Lung (tissue), 11 donors: ENCODE measurements at regions not wholly inside any gene's neighbourhood (a gene's known extent, or its start where the extent isn't known, plus 50 kb on each side); places are given as distances from the start of the nearest gene placed in this dataset.

Experiments used
- ATAC-seq: fragments of 200-7000 bp; cut with Tn5 transposase; one replicate; pipeline ENCODE4 v1.9.1; 2020; ENCODE audit warnings: moderate number of reproducible peaks; ENCODE audit not compliant: insufficient read depth, low FRiP score
- DNase-seq, 3 donors: peaks; one replicate each; pipeline ENCODE4 v3.0.0-alpha.2; 2013 to 2017
- H3K27ac ChIP-seq, 2 donors: one replicate each; pipeline ENCODE4 v1.5.1; 2013; ENCODE audit warnings: mild to moderate bottlenecking in 2 of 2, moderate library complexity in 2 of 2, control low read depth in 1 of 2, inconsistent platforms in 1 of 2, low read depth in 1 of 2, low read length in 1 of 2
- H3K27me3 ChIP-seq, 3 donors: one replicate each; pipeline ENCODE4 v1.5.1; 2013; ENCODE audit warnings: low read length in 2 of 3; ENCODE audit not compliant: control insufficient read depth in 3 of 3, insufficient read depth in 3 of 3
- H3K36me3 ChIP-seq, 4 donors: one replicate each; pipeline ENCODE4 v1.5.1; 2013; ENCODE audit warnings: low read length in 4 of 4, mild to moderate bottlenecking in 1 of 4, moderate library complexity in 1 of 4; ENCODE audit not compliant: control insufficient read depth in 4 of 4, insufficient read depth in 4 of 4
- H3K4me1 ChIP-seq, 5 donors: one replicate each; pipeline ENCODE4 v1.5.1; 2013; ENCODE audit warnings: low read length in 5 of 5, mild to moderate bottlenecking in 2 of 5, moderate library complexity in 1 of 5; ENCODE audit not compliant: control insufficient read depth in 5 of 5, insufficient read depth in 5 of 5
- H3K4me3 ChIP-seq: one replicate; pipeline ENCODE4 v1.5.1; 2013; ENCODE audit warnings: mild to moderate bottlenecking, control low read depth, moderate library complexity
- H3K9ac ChIP-seq, 2 donors: one replicate each; pipeline ENCODE4 v1.5.1; 2013; ENCODE audit warnings: low read length in 2 of 2, control low read depth in 1 of 2; ENCODE audit not compliant: insufficient read depth in 1 of 2
- H3K9me3 ChIP-seq, 4 donors: one replicate each; pipeline ENCODE4 v1.5.1; 2013; ENCODE audit warnings: low read length in 3 of 4, mild to moderate bottlenecking in 1 of 4, moderate library complexity in 1 of 4; ENCODE audit not compliant: control insufficient read depth in 4 of 4, insufficient read depth in 3 of 4
- WGBS, 2 donors: extraction: QIAGEN DNeasy Blood & Tissue Kit; methylation state at CpG; one replicate each; pipeline ENCODE4 v1.1.7; 2013; 5-methylcytosine and 5-hydroxymethylcytosine counted together
- TF ChIP-seq, protein P1 (sequence below): IDR thresholded peaks from 2 replicates; pipeline ENCODE4 v1.5.1; 2012; ENCODE audit warnings: mild to moderate bottlenecking; ENCODE audit errors: control extremely low read depth, extremely low read depth
- donor health status: control.
- donor health status: control.
- donor health status: Bipolar disorder and iron deficiency.
- donor health status: healthy.
- donor health status: DM: yes; HTN: yes; CAD: no.

DNA sequence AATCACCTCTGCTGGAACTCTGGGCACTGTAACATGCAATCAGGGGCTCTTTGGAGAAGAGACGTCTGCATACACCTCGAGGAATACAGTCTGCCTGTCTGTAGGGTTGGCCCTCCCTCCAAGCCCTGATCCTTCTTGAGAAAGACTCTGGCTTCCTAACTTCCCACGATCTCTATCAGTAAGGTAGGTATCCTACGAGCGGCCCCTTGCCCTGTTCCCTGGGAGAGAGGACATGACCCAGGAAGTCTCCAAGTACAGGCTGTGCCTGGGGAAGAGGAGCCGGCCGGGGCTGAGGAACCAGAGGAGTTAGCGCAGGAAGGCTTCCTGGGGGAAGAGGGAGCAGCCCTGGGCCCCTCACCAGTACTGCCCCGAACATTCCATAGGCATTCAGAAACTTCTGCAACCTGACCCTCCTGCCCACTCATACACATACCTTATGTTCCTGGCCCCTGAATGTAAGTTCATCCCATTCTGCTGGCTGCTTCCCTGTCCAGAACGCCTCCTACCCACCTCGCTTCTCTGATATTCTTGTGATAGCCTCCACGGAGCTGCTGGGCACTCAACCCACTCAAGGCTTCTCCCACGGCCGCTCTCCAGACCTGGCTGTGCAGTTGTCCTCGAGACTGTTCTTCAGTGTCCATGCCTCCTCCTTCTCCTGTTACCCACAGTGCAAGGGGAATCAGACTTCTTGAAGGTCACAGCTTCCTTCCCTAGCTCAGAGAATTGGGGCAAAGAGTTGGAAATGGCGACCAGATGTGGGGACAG, 116.1 kb downstream of the CYP26B1 start:
- 73 to 83% methylated on average over 16 of the region's 16 CpGs for WGBS, 2 donors
- peaks cover 0 to 2% (median 0%) of the 10 kb centered on the region in 5 donors for H3K4me1 ChIP-seq
- H3K9ac ChIP-seq: no peak overlapping the region
- TF ChIP-seq, protein P1, sequence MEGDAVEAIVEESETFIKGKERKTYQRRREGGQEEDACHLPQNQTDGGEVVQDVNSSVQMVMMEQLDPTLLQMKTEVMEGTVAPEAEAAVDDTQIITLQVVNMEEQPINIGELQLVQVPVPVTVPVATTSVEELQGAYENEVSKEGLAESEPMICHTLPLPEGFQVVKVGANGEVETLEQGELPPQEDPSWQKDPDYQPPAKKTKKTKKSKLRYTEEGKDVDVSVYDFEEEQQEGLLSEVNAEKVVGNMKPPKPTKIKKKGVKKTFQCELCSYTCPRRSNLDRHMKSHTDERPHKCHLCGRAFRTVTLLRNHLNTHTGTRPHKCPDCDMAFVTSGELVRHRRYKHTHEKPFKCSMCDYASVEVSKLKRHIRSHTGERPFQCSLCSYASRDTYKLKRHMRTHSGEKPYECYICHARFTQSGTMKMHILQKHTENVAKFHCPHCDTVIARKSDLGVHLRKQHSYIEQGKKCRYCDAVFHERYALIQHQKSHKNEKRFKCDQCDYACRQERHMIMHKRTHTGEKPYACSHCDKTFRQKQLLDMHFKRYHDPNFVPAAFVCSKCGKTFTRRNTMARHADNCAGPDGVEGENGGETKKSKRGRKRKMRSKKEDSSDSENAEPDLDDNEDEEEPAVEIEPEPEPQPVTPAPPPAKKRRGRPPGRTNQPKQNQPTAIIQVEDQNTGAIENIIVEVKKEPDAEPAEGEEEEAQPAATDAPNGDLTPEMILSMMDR: no peak
- no peak for ATAC-seq
- no peaks in the 10 kb centered on the region for H3K9me3 ChIP-seq
- no peak overlapping the region for H3K4me3 ChIP-seq
- DNase-seq: no peak
- no peaks in the 10 kb centered on the region for H3K36me3 ChIP-seq
- no peaks in the 10 kb centered on the region for H3K27me3 ChIP-seq
- H3K27ac ChIP-seq: no peak overlapping the region

DNA sequence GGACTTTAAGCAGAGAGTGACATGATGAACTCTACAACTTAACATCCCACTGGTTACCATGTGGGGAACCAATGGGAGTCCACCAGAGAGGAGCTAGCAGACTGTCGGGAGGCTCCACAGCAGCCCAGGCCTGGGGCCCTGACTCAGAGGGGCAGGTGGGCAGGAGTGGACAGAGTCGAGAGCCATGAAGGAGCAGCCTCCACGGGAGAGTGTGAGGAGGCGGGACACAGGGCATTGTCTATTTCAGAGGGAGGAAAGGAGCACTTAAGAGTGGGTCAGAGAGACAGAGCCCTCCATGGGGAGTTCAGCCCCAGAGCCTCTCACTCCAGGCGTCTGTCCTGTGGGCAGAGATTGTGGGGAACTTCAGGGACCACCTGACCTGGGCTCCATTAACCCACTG, 118.7 kb downstream of the CYP26B1 start:
- TF ChIP-seq, protein P1: no peak
- ATAC-seq (no peak), DNase-seq (no peak)
- Histone ChIP-seq H3K36me3 (no peaks in the 10 kb centered on the region), H3K9me3 (no peaks in the 10 kb centered on the region), H3K4me1 (peaks cover 0 to 2% (median 0%) of the 10 kb centered on the region in 5 donors), H3K27me3 (no peaks in the 10 kb centered on the region), H3K4me3 (no peak overlapping the region), H3K9ac (no peak overlapping the region), H3K27ac (no peak overlapping the region)
- WGBS, 2 donors: 52 to 74% methylated on average over 5 of the region's 5 CpGs

DNA sequence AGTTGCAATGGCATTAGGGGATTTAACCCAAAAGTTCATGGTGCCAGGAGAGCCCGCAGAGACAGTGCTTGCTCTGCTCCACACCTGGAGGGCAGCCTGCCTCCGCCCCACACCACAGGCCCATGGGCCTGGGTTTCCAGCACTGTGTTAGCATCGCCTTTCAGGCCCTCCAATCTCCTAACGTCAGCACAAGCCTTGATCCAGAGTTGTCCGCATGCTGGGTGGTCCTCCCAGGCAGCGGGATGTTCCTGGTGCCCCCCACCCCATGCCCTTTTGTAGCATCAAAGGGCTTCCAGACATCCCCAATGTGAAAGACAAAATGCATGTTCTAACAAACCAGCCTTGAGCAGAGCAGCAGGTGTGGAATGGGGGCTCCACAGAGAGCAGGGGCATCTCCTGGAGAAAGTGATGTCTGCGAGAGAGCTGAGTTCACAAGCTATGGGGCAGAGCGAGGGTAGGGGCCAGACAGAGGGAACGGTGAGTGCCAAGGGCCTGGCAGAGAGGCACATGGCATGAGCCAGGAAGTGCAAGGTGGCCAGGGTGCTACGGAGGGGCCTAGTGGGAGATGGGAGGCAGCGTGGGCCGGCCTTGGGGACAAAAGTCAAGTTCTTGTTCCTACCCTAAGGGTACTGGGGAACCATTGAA, 119.2 kb downstream of the CYP26B1 start:
- 93 to 96% methylated on average over 12 of the region's 12 CpGs for WGBS, 2 donors
- H3K27ac ChIP-seq: no peak overlapping the region
- TF ChIP-seq, protein P1: no peak
- no peaks in the 10 kb centered on the region for H3K27me3 ChIP-seq
- DNase-seq (no peak), ATAC-seq (no peak)
- H3K4me3 ChIP-seq: no peak overlapping the region
- no peaks in the 10 kb centered on the region for H3K9me3 ChIP-seq
- H3K4me1 ChIP-seq: peaks cover 0 to under 1% (median 0%) of the 10 kb centered on the region in 5 donors
- H3K9ac ChIP-seq: no peak overlapping the region
- H3K36me3 ChIP-seq: no peaks in the 10 kb centered on the region
